NCI-H1417 treated with DMSO at 0.1 percent for 48 hours (cell line): ENCODE measurements at regions not wholly inside any gene's neighbourhood (a gene's known extent, or its start where the extent isn't known, plus 50 kb on each side); places are given as distances from the start of the nearest gene placed in this dataset.

Experiments
- DNase-seq: peaks from one replicate; lab custom pipeline; 2025; lab: John Stamatoyannopoulos, UW

DNA sequence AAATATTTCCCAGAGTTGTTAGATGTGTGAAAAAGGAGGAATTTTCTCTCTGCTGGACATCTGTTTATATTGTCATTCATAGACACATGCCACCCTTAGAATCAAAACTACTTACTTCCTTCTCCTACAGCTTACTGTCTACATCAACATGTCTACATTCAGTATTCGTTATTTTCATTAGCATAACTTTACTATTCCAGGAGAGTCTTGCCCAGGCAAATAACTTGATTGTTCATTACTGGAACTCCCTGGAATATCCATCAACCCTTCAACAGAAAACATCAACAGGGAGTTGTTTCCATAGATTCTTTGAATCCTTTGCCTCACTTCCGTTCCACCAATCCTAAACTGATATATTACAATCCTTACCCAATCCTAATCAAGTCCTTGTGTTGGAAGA lies 457.5 kb upstream of the ZNF608 start:
- no peak for DNase-seq

DNA sequence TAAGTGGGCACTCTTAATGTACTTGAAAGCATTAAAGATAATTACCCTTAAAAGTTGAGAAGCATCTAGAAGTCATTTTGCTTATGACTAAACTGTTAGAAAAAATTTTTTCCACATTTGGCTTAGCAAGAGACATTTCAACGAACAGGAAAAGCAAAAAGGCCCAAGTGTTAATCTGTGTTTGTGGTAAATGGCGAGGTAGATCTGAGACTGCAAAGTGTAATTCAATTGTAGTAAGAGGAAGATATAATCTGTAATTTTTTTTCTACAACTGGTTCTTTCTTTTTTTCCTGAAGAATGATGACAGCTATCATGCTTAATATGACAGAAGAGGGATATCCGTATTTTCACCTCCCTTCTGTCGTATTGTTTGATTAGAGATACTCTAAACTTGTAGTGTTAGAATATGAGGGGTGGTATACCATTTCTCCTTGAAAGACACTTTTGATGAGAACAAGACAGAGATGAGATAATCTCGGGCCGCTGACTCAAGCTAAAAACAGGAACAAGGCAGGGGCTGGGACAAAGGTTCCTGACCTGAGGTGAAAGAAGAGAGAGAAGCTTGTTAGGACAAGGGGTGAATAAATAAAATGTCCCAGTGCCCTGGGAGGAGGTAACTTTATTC lies 459.3 kb upstream of the ZNF608 start:
- DNase-seq: no peak

DNA sequence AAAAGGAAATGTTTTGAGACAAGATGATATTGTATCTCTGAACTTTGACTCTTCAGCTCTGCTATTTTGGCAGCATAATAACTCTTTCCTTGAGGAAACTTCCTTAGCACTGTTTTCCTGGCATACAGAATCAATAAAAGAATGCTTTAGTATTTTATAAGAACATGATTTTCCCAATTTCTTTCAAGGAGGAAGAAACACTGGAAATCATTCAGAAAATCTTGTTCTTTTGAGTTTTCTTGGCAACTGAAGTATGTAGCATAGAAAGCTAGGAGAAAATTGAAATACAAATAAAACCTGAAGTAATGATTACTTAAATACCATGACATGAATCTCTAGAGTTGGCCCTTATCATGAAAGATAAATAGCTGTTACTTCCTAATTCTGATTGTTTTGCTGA lies 461.4 kb upstream of the ZNF608 start:
- no peak for DNase-seq

DNA sequence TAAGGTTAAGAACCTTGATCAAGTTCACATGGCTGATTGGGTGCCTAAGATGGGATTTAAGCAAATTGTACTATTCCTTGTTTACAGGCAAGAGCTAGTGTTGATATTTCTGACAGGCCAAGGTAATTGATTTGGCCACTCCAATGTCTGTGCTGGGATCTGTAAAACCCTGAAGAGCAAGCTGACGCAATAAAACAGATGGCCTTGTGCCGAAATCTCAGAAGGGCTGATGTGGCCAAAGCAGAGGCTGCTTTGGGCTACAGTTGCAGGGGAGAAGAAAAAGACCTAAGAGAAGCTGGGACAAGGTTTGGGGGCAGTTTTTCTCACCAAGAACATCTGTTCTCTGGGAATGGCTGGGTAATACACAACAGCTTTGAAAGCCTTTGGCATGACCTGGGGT lies 463.2 kb upstream of the ZNF608 start:
- no peak for DNase-seq

DNA sequence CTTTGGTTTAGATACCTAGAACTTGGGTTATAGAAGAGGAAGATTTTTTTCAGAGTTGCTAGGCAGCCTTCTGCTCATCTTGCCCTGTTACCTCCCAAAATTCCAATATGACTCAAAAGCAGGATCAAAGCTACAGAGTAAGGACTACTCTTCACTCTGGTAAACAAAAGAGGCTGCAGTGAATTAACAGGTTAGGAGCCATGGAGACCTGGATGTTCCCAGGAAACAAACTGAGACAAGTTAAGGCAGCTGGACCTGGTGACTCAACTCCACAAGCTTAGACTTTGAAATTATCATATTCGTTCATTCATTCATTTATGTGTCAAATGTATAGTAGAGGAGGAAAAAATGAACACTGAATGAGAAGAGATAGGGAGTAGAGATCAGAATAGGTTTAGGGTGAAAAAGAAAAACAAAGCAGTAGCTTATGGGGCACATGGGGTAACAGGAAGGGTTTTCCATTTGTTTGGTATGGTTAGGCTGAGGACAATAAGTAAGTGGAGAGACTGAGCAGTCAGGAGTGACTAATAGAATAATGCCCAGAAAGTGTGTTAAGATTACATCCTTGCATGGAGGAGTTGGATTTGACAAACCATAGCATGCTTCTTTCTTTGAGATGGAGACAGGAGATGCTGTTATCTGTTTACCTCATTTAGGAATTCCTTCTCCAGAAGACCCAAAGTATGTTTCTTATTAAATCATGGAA lies 464.0 kb upstream of the ZNF608 start:
- DNase-seq: no peak

DNA sequence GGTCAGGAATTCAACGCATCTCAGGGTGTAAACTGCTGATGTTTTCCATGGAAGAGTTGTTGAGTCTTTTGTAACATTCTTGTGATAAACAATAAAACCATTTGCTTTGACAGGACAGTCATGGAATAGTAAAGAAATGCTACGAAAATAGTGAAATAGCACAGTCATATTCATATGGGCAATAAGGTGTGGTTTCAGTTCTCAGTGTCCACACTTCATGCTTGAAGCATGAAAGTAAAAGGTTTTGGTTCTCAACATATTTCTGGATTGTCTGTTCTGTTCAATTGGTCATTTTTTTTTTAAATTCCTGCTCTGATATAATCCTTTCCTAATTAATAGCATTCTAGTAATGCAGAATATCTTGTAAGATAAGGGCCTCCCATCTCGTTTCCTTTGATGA lies 467.6 kb upstream of the ZNF608 start:
- no peak for DNase-seq

DNA sequence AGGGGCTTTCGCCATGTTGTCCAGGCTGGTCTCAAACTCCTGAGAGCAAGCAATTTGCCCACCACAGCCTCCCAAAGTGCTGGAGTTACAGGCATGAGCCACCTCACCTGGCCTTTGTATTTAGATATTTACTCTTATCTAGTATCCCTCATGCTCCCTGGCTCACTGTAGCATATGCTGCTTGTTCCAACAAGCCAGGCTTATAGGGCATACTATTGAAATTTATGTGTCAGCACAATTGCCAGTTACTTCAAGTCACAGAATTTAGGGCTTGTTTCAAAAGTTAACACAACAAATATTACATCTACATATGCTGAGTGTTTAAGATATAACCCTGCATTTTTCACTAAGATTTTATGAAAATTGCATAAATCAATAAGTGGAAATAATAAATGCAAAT lies 469.2 kb upstream of the ZNF608 start:
- DNase-seq: no peak

DNA sequence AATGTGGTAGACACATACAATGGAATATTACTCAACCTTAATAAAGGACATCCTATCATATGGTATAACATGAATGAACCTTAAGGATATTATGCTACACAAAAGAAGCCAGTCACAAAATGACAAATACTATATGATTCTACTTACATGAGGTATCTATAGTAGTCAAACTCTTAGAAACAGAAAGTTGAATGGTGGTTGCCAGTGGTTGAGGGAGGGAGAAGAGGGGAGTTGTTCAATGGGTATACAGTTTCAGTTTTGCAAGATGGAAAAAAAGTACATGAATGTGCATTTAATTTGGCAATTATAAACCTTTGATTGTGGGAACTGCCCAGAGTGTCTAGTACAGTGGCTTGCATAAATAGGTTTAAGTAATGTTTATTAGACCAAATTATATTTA lies 473.3 kb upstream of the ZNF608 start:
- no peak for DNase-seq

DNA sequence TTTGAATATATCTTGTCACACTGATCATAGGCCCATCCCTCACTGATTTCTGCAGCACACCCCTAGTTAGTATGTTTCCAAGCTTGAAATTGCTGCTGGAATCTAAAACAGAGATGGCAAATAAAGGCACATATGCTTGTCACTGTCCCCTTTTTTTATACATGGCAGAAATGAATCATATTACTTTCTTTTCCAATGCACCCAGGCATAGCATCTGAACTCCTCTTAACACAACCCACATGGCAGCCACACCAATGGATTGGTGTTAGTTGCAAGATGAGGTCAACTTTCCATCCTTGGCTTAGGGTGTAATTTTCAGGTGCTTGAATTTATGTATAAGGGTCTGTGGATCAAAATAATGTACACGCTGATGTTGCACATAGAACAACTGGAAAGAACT lies 473.8 kb upstream of the ZNF608 start:
- no peak for DNase-seq

DNA sequence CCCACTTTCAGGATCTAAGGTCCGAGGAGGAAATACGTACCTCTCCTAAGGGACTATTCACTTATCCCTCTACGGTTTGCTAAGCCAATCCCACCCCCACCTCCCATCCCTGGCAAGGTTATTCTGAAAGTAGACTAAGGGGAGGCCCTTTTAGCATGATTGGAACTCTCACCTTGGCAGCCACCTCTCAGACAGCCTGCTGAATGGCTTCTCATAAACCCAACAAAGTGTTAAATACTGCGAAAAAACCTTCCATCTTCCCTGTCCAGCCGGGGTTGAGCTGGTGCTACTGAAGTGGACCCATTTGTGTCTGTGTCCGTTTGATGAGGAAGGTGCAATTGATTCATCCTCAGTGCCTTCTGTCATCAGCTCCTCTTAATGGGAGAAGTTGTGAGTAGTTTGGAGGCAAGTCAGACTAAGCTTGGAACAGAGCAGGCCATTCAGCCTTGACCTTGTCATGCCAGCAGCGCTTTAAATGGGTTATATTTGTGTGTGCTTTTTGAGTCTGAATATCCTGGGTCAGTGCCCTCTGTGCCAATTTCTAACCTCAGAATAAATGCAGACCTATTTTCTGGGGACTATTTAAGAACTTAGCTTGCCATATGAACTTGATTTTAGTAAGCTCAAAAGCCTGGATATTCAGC lies 476.3 kb upstream of the ZNF608 start:
- no peak for DNase-seq

DNA sequence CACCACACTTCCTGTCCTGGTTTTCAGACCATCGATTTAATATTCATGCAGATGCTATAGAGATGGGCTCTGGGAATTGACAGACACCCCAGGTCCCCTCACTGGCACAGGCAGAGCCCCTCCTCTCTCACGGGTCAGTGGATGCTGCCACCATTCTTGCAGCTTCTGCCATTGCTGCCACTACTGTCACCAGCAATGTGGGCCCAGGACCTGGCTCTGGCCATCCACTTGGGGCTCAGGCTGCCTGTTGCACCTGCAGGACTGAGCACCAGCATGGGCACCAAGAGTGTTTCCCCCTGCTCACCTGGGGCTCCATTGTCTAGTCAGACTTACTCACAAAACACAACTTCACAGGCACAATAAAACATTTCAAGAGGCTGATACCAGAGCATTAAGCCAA lies 479.0 kb upstream of the ZNF608 start:
- DNase-seq: no peak

DNA sequence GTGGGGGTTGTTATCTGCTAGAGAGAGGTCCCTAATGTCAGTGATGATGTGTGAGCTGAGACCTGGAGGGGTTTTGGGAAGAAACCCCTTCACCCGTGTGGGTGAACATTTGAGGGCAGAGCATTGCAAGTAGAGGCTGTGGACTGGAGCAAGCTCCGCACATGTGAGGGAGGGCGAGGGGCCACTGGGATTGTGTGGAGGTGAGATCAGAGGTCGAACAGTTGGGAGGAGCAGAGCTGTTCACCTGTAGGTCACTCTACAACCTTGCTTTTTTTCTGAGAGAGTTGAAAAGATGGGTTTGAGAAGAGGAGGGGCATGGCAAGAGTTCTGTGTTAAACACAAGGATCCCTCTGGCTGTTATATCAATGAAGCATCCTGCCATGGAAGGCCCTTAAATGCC lies 480.4 kb upstream of the ZNF608 start:
- DNase-seq: no peak

DNA sequence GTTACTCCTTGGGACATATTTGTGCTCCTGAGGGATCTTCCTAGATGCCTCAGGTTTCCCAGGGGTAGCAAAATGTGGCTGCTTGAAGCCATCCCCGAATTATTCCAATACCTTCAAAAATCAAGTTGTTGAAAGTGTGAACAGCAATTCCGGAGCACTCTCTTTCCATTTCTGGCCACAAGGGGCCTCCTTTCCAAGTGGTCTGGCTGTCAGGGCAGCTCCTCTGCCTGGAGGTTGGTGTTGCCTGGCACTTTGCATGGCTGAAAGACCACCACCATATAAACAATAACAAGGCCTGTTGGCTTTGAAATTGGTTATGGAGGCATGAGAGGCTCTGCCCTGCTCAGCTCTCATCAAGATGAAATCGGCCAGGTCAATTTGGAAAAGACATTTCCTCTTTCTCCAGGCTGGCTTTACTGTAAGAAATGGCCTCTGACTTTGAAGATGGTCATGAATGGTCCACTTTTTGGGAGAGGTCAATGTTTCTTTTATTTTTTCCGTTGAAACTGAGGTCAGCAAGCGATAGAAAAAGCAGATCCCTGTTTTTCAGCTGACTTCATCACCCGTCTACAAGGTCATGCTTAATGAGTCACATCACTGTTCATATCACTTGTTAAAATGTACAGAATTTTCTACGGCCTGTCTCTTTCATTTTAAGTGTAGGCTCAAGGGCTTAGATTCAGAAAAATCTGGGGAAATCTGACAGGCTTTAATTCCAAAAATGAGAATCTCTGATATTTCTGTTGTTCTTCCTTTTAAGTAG lies 481.1 kb upstream of the ZNF608 start:
- DNase-seq: no peak

DNA sequence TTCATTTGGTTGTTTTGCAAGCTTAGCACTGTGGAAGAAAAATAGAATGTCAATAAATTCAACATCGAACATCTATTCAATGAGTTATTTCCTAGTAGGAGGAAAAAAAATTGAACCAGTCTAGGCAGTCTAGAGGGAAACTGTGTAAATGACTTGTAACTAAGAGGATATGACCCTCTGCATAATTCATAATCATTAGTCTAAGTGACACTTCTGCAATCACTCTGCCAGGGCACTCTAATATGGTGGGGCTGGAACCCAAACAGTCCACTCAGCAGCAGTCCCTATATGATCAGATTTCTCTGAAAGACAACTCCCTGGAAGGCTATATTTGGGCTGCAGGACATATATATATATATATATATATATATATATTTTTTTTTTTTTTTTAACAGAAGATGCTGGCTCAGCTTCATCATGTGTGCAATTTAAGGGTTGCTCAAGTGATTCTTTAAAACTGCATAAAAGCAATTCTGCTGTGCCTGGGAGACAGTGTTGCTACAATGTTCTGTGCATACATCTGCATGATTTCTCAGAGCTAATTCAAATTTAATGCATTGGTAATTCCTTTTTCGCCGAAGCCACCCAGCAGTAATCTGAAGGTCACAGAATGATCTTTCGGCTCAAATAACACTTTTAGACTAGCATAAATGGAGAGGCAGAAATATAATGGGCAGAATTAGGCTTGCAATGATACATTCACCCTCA lies 482.1 kb upstream of the ZNF608 start:
- DNase-seq: no peak

DNA sequence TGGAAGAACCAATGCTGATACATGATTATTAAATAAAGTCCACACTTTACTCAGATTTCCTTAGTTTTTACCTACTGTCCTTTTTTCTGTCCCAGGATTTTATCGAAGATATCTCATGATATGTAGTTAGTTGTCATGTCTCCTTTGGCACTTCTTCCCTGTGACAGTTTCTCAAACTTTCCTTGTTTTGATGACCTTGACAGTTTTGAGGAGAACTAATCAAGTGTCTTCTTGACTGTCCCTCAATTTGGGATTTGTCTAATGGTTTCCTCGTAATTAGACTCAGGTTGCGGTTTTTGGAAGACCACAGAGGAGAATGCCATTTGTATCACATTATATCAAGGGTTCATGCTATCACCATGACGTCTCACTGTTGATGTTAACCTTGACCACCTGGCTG lies 483.1 kb upstream of the ZNF608 start:
- DNase-seq: no peak

DNA sequence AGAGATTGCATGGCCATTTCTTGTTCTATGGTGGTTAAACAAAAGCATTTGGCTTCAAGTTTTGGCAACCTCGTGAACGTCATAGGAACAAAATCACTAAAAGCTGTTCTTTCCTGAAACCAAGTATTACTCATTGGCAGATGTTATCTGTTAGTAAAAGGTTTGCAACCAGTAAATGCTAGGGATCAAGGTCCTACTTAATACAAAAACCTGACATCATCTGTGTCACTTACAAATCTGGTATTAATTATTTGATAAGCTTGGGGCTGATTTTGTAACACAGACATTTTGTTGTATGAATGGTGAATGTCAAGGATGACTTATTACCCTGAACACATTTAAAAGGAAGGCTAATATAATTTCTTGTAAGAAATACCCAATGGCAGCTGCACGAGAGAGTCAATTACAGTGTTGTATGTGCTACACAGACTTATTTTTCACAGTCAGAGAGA lies 486.4 kb upstream of the ZNF608 start:
- no peak for DNase-seq

DNA sequence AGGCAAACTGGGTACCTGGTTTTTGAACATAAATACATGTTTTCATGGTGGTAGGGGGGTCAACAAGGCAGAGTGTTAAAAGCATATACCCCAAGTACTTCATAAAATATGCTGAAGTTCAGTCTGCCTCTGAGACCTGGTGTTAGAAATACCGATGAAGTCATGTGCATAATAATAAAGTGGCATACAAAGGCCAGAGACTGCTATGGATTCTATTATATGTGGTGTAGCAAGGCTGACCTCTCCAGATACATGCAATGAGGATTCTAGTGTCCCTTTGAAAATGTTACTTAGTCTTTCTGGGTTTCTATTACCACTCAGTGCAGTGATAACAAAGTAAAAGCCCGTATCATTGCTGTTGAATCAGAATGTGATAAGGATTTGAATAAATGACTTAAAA lies 487.5 kb upstream of the ZNF608 start:
- no peak for DNase-seq

DNA sequence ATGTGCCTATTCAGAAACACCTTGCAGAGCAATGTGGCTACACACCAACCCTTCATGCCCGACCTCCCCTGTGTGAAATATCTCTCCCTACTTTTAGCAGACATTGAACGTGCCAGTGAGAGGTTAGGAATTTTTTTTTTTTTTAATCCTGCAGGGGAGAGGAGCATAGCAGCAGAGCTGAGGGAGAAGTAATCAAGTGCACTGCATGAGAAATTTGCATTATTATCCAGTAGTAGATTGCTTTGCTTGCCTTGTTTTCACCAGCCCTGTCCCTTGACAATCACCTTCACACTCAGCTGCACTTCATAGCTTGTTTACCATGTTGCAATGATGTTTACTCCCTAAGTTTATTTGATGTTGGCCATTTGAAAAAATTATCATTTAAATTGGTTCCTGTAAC lies 489.6 kb upstream of the ZNF608 start:
- DNase-seq: no peak

DNA sequence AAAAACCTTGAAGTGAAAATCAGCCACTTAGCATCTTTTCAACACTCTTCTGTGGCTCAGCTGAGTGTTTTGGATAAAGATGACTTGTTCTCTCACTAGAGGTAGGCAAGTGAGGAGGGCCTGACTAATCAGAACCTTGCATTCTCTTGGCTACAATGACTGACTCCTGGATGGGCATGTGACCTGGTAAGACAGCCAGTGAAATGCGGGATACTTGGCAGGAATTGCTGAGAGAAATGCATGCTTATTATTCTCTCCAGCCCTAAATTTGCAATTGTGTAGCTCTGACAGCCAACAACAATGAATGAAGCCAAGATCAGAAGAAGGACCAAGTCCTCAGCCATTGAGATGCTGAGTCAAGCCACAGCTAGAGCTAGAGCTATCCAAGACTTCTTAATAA lies 490.5 kb upstream of the ZNF608 start:
- DNase-seq: no peak

DNA sequence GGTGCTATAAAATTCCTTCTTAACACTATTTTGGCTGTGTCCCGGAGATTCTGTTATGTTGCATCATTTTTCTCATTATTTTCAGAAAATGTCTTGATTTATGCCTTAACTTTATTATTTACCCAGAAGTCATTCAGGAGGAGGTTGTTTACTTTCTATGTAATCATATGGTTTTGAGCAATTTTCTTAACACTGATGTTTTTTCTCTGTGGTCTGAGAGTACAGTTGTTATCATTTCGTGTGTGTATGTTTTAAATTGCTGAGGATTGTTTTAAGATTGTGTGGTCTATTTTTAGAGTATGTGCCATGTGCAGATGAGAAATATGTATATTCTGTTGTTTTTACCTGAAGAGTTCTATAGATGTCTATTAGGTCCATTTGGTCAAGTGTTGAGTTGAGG lies 498.1 kb upstream of the ZNF608 start:
- no peak for DNase-seq

DNA sequence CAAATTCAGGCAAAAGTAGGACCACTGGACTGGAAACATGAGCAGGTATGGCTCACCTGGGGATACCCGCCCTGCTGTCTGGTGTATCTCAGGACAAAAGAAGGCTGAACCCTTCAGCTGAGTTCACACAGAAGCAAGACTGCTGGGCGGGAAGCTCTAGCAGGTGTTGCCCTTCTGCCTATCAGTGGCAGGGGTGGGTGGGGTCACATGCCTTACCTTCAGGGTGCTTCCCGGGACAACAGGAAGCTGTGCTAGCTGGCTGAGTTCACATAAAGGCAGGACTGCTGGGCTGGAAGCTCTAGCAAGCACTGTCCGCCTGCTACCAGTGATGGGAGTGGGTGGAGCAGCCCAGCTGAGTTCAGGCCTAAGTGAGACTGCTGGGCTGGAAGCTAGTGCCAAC lies 498.8 kb upstream of the ZNF608 start:
- no peak for DNase-seq

DNA sequence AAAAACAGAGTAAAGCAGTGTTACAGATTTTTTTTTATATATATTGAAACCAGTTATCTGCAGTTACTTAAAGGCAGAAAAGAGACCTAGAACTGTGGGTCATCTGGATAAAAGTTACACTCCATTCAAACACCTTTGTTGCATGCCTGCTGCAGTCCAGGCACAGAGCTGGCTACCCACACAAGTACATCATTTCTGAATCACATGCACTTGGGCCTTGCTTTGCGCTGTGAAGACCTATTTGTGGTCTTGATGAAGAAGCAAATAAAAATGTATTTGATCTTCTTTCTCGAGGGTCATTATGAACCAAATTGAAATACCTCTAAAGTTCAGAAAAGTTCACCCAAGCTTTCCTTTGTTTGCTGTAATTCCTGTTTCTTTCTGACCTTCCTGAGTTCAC lies 503.0 kb upstream of the ZNF608 start:
- DNase-seq: no peak
